Nephron (organoid): ENCODE measurements at regions not wholly inside any gene's neighbourhood (a gene's known extent, or its start where the extent isn't known, plus 50 kb on each side); places are given as distances from the start of the nearest gene placed in this dataset.

ENCODE experiments used
- H3K27ac Mint-ChIP-seq, 3 experiments: 2 replicates each; pipeline ENCODE4 v1.8.0; 2020; ENCODE audit warnings: mixed read lengths in 3 of 3, mild to moderate bottlenecking in 2 of 3, moderate library complexity in 1 of 3
- H3K27me3 Mint-ChIP-seq: 2 replicates; pipeline ENCODE4 v1.8.0; 2021; ENCODE audit warnings: low read depth, mild to moderate bottlenecking, moderate library complexity, mixed read lengths
- H3K36me3 Mint-ChIP-seq: 2 replicates; pipeline ENCODE4 v1.8.0; 2020; ENCODE audit warnings: low read depth, mixed read lengths
- H3K4me1 Mint-ChIP-seq: 2 replicates; pipeline ENCODE4 v1.8.0; 2020; ENCODE audit warnings: mixed read lengths
- H3K4me3 Mint-ChIP-seq, 3 experiments: 2 replicates each; pipeline ENCODE4 v1.8.0; 2020; ENCODE audit warnings: mild to moderate bottlenecking in 3 of 3, mixed read lengths in 3 of 3, moderate library complexity in 2 of 3
- H3K9me3 Mint-ChIP-seq: 2 replicates; pipeline ENCODE4 v1.8.0; 2020; ENCODE audit warnings: mixed read lengths
- CTCF ChIP-seq, 3 experiments: fragments of 200-600 bp; sonication (generic); IDR thresholded peaks; one replicate each; pipeline ENCODE4 v1.5.0; 2021; ENCODE audit warnings: antibody characterized with exemption in 3 of 3; ENCODE audit not compliant: unreplicated experiment in 3 of 3

- Mint-ChIP-seq H3K4me3 (no peak overlapping the region), H3K27ac (peak overlapping the region in 1 of 3 experiments; percentile 1), H3K4me1 (peaks cover 32% of the 10 kb centered on the region), H3K9me3 (no peaks in the 10 kb centered on the region), H3K36me3 (no peaks in the 10 kb centered on the region), H3K27me3 (peaks cover 16% of the 10 kb centered on the region)
- TF ChIP-seq CTCF (IDR thresholded peaks at IDR 0.05; ENCODE audit: unreplicated experiment in 3 of 3) = no peak
Measured at GRCh38 chr15:77719450-77719849, 86.7 kb upstream of the LINGO1 start.

- H3K36me3 Mint-ChIP-seq = no peaks in the 10 kb centered on the region
- H3K27me3 Mint-ChIP-seq = peaks cover 26% of the 10 kb centered on the region
Measured at GRCh38 chr15:77717333-77717990, 84.8 kb upstream of the LINGO1 start.

GRCh38 chr15:77716632-77717332, 84.1 kb upstream of the LINGO1 start:
- no peaks in the 10 kb centered on the region for H3K9me3 Mint-ChIP-seq
- no peak for TF ChIP-seq CTCF (IDR thresholded peaks at IDR 0.05; ENCODE audit: unreplicated experiment in 3 of 3)
- H3K4me1 Mint-ChIP-seq = peaks cover 32% of the 10 kb centered on the region
- H3K4me3 Mint-ChIP-seq = peak overlapping the region in 1 of 3 experiments; percentile 25
- peaks cover 31% of the 10 kb centered on the region for H3K27me3 Mint-ChIP-seq
- H3K27ac Mint-ChIP-seq = no peak overlapping the region
- H3K36me3 Mint-ChIP-seq = no peaks in the 10 kb centered on the region

More at GRCh38 chr15:77717333-77717990, 84.8 kb upstream of the LINGO1 start:
- Mint-ChIP-seq H3K9me3 (no peaks in the 10 kb centered on the region), H3K27ac (no peak overlapping the region), H3K4me1 (peaks cover 32% of the 10 kb centered on the region), H3K4me3 (no peak overlapping the region)
- no peak for TF ChIP-seq CTCF (IDR thresholded peaks at IDR 0.05; ENCODE audit: unreplicated experiment in 3 of 3)

GRCh38 chr15:77715860-77716259, 83.1 kb upstream of the LINGO1 start:
- TF ChIP-seq CTCF (IDR thresholded peaks at IDR 0.05; ENCODE audit: unreplicated experiment in 3 of 3) = no peak
- Mint-ChIP-seq H3K4me1 (peaks cover 25% of the 10 kb centered on the region), H3K4me3 (no peak overlapping the region), H3K9me3 (no peaks in the 10 kb centered on the region), H3K27ac (no peak overlapping the region), H3K36me3 (no peaks in the 10 kb centered on the region), H3K27me3 (peaks cover 39% of the 10 kb centered on the region)

- Mint-ChIP-seq H3K4me3 (no peak overlapping the region), H3K27ac (no peak overlapping the region), H3K4me1 (peaks cover 17% of the 10 kb centered on the region), H3K36me3 (no peaks in the 10 kb centered on the region), H3K9me3 (no peaks in the 10 kb centered on the region), H3K27me3 (peaks cover 40% of the 10 kb centered on the region)
- TF ChIP-seq CTCF (IDR thresholded peaks at IDR 0.05; ENCODE audit: unreplicated experiment in 3 of 3) = no peak
Measured at GRCh38 chr15:77715051-77715450, 82.3 kb upstream of the LINGO1 start.
